H1 (cell line): ENCODE measurements at regions not wholly inside any gene's neighbourhood (a gene's known extent, or its start where the extent isn't known, plus 50 kb on each side); places are given as distances from the start of the nearest gene placed in this dataset.

Experiments
- CHD1 ChIP-seq: IDR thresholded peaks from 2 replicates; pipeline ENCODE4 v1.6.1; 2012; ENCODE audit warnings: low read depth, low read length, improper control_type of control experiment
- HDAC6 ChIP-seq: IDR thresholded peaks from one replicate; pipeline ENCODE4 v1.7.1; 2012; ENCODE audit warnings: low read depth, mild to moderate bottlenecking, inconsistent platforms, low read length, moderate library complexity
- KDM5A ChIP-seq: fragments of 200-600 bp; IDR thresholded peaks from 2 replicates; pipeline ENCODE4 v1.7.1; 2012; ENCODE audit warnings: mild to moderate bottlenecking, low read length, inconsistent platforms, mixed read lengths

- TF ChIP-seq CHD1: no peak
- TF ChIP-seq HDAC6: no peak
- no peak for TF ChIP-seq KDM5A
Observed at GRCh38 chr9:22332202-22332601, 114.4 kb upstream of the DMRTA1 start (continued).
